ENCODE measurements at regions not wholly inside any gene's neighbourhood (a gene's known extent, or its start where the extent isn't known, plus 50 kb on each side); places are given as distances from the start of the nearest gene placed in this dataset.

DNA sequence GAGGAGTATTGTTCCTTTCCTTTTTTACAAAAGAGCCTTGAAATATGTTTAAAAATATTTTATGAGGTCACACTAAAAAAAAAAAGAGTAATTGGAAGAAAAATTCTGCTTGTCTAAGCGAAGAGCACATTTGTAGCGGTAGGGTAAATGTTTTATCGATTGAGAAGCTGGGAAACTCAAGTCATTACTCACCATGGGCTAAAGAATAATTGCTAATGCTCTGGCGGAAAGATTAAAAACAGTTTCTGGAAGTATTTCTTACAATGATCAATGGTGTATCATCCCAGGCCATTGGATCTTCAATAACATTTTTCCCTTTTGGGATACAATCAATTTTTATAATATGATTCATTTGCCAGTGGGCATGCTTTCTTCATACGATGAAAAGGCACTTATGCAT lies 450.0 kb downstream of the RASEF start:
- H4K20me1 ChIP-seq (ENCODE audit: control insufficient read depth, insufficient read depth, insufficient read length), result no peaks in the 10 kb centered on the region
- H4K91ac ChIP-seq (ENCODE audit: insufficient read length, low read depth, low read length), result no peak overlapping the region
- no peak overlapping the region for H3K56ac ChIP-seq (ENCODE audit: insufficient read length, low read depth, low read length)
- H2AFZ ChIP-seq (ENCODE audit: low read length), result no peak overlapping the region
- H3K27ac ChIP-seq (ENCODE audit: insufficient read length, low read depth, low read length), result no peak overlapping the region
- H4K8ac ChIP-seq (replicated peaks; ENCODE audit: insufficient read length, low read depth, low read length), result no peak overlapping the region
- H2BK15ac ChIP-seq (ENCODE audit: low read depth, low read length), result no peak overlapping the region
- peaks cover 2 to 6% of the 10 kb centered on the region in 2 experiments; a peak in 3 of 4 replicates for H3K4me1 Mint-ChIP-seq
- no peaks in the 10 kb centered on the region for H3K27me3 Mint-ChIP-seq (ENCODE audit: low read depth)
- no peak overlapping the region for H3K14ac ChIP-seq (ENCODE audit: insufficient read depth, low read length)
- no peaks in the 10 kb centered on the region for H3K79me2 ChIP-seq (ENCODE audit: insufficient read depth, low read length)
- no peak overlapping the region for H2BK12ac ChIP-seq (ENCODE audit: insufficient read length, low read depth, low read length)
- H3K23me2 ChIP-seq (ENCODE audit: insufficient read length, low read depth, low read length, poor library complexity, severe bottlenecking), result no peaks in the 10 kb centered on the region
- H3K27me3 ChIP-seq (ENCODE audit: insufficient read depth, low read length), result no peaks in the 10 kb centered on the region
- no peak overlapping the region for H2AK5ac ChIP-seq (ENCODE audit: insufficient read length, low read length)
- no peak overlapping the region for H3K4me3 Mint-ChIP-seq
- no peak overlapping the region for H3K23ac ChIP-seq (ENCODE audit: insufficient read length, low read depth, low read length)
- H3K79me1 ChIP-seq (ENCODE audit: insufficient read depth, low read depth, low read length, poor library complexity, severe bottlenecking), result no peaks in the 10 kb centered on the region
- no peaks in the 10 kb centered on the region for H3K9me3 ChIP-seq (ENCODE audit: control insufficient read depth, low read depth, low read length)
- no peak overlapping the region for H3K18ac ChIP-seq (ENCODE audit: insufficient read length, low read depth, low read length)
- H3K9ac ChIP-seq (ENCODE audit: extremely low read depth, insufficient read length, low read length), result no peak overlapping the region
- 100% methylated on average over 2 of the region's 5 CpGs for WGBS (ENCODE audit: extremely low coverage, insufficient read length, low lambda C conversion rate)
- no peak for TF ChIP-seq CTCF (conservative IDR thresholded peaks at IDR 0.05)
- no peaks in the 10 kb centered on the region for H3K4me1 ChIP-seq (ENCODE audit: insufficient read depth, low read length)
- H3T11ph ChIP-seq (ENCODE audit: low read length), result no peak overlapping the region
- H4K5ac ChIP-seq (ENCODE audit: insufficient read length, low read depth, low read length), result no peak overlapping the region
- H3K4ac ChIP-seq (ENCODE audit: low read depth, low read length), result no peak overlapping the region
- H3K27ac Mint-ChIP-seq, result no peak overlapping the region; a peak in 1 of 7 replicates
- no peak for DNase-seq
- no peak overlapping the region for H2BK5ac ChIP-seq (ENCODE audit: insufficient read length, low read length)
- no peak overlapping the region for H2BK20ac ChIP-seq (ENCODE audit: low read depth, low read length, poor library complexity, severe bottlenecking)
- H2BK120ac ChIP-seq (ENCODE audit: low read depth, low read length, poor library complexity, severe bottlenecking), result no peak overlapping the region
- H3K4me2 ChIP-seq (ENCODE audit: insufficient read depth, insufficient read length, low read length), result no peak overlapping the region
- H3K36me3 Mint-ChIP-seq (ENCODE audit: insufficient read depth in 1 of 3, low read depth in 3 of 3), result no peaks in the 10 kb centered on the region
- no peaks in the 10 kb centered on the region for H3K9me3 Mint-ChIP-seq
